ENCODE measurements at regions not wholly inside any gene's neighbourhood (a gene's known extent, or its start where the extent isn't known, plus 50 kb on each side); places are given as distances from the start of the nearest gene placed in this dataset.

DNA sequence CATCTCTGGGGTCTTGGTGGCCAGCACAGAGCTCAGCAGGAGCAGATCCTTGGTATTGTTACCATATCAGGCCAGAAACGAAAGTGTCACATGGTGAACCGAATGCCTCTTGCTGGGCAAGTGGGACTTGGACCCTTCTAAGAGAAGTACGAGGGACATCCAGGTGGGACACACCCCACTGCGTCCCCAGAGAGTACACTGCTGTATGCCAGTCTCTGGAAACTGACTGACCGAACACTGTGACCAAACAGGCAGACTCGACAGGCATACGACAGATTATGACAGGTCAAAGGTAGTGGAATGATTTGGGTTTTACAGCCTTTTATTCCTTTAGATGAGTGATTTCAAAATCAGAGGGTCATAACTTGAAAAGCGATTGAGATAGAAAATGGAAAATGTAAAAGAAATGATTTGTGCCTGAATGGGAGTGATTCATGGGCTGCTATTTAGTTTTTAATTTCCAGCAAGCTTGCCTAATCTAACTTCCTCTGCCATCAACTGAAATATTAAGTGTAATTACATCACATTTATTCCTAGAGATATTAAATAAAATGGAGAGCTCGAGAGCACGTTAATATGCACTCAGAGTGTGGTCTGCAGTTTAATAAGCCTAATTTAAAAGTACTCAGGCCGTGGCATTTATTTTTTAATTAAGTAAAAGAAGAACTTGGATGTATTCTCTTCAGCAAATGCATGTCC lies 63.4 kb upstream of the CTXND1 start:
- TF ChIP-seq, protein P1, sequence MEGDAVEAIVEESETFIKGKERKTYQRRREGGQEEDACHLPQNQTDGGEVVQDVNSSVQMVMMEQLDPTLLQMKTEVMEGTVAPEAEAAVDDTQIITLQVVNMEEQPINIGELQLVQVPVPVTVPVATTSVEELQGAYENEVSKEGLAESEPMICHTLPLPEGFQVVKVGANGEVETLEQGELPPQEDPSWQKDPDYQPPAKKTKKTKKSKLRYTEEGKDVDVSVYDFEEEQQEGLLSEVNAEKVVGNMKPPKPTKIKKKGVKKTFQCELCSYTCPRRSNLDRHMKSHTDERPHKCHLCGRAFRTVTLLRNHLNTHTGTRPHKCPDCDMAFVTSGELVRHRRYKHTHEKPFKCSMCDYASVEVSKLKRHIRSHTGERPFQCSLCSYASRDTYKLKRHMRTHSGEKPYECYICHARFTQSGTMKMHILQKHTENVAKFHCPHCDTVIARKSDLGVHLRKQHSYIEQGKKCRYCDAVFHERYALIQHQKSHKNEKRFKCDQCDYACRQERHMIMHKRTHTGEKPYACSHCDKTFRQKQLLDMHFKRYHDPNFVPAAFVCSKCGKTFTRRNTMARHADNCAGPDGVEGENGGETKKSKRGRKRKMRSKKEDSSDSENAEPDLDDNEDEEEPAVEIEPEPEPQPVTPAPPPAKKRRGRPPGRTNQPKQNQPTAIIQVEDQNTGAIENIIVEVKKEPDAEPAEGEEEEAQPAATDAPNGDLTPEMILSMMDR (IDR thresholded peaks at IDR 0.05 in 8 of 11, conservative IDR thresholded peaks at IDR 0.05 in 3 of 11) = no peak
- no peak for TF ChIP-seq POLR2A (IDR thresholded peaks at IDR 0.05)

Data from spleen (tissue), 7 donors.